ENCODE measurements at regions not wholly inside any gene's neighbourhood (a gene's known extent, or its start where the extent isn't known, plus 50 kb on each side); places are given as distances from the start of the nearest gene placed in this dataset.

GRCh38 chr9:12880406-12881015, 105.7 kb downstream of the LURAP1L start:
- no peak for DNase-seq
- WGBS, 2 donors, result 79 to 81% methylated on average over 3 of the region's 3 CpGs
- Histone ChIP-seq H3K4me1 (no peaks in the 10 kb centered on the region), H3K9me3 (no peaks in the 10 kb centered on the region), H3K27me3 (no peaks in the 10 kb centered on the region), H3K27ac (no peak overlapping the region), H3K36me3 (no peaks in the 10 kb centered on the region), H3K4me3 (replicated peaks in 1 of 3) (no peak overlapping the region)
- intact Hi-C loops (cut with DNase I), result loop anchor here (5.0 kb wide), 1 partner anchor 158 kb away; no protein-coding TSS in a partner anchor
- TF ChIP-seq, protein P1, sequence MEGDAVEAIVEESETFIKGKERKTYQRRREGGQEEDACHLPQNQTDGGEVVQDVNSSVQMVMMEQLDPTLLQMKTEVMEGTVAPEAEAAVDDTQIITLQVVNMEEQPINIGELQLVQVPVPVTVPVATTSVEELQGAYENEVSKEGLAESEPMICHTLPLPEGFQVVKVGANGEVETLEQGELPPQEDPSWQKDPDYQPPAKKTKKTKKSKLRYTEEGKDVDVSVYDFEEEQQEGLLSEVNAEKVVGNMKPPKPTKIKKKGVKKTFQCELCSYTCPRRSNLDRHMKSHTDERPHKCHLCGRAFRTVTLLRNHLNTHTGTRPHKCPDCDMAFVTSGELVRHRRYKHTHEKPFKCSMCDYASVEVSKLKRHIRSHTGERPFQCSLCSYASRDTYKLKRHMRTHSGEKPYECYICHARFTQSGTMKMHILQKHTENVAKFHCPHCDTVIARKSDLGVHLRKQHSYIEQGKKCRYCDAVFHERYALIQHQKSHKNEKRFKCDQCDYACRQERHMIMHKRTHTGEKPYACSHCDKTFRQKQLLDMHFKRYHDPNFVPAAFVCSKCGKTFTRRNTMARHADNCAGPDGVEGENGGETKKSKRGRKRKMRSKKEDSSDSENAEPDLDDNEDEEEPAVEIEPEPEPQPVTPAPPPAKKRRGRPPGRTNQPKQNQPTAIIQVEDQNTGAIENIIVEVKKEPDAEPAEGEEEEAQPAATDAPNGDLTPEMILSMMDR (IDR thresholded peaks at IDR 0.05), result no peak
- no peak for TF ChIP-seq POLR2A (IDR thresholded peaks at IDR 0.05)

GRCh38 chr9:12882430-12882829, 107.6 kb downstream of the LURAP1L start:
- intact Hi-C loops (cut with DNase I), result loop anchor here (5.0 kb wide), 1 partner anchor 160 kb away; no protein-coding TSS in a partner anchor
- Histone ChIP-seq H3K27me3 (no peaks in the 10 kb centered on the region), H3K4me3 (replicated peaks in 1 of 3) (no peak overlapping the region), H3K27ac (peak overlapping the region in 1 of 3 donors; percentile 24), H3K9me3 (no peaks in the 10 kb centered on the region), H3K4me1 (no peaks in the 10 kb centered on the region), H3K36me3 (no peaks in the 10 kb centered on the region)
- TF ChIP-seq, protein P1 (IDR thresholded peaks at IDR 0.05), result no peak
- no peak for TF ChIP-seq POLR2A (IDR thresholded peaks at IDR 0.05)
- 40 to 57% methylated on average over 2 of the region's 2 CpGs for WGBS, 2 donors
- no peak for DNase-seq

DNA sequence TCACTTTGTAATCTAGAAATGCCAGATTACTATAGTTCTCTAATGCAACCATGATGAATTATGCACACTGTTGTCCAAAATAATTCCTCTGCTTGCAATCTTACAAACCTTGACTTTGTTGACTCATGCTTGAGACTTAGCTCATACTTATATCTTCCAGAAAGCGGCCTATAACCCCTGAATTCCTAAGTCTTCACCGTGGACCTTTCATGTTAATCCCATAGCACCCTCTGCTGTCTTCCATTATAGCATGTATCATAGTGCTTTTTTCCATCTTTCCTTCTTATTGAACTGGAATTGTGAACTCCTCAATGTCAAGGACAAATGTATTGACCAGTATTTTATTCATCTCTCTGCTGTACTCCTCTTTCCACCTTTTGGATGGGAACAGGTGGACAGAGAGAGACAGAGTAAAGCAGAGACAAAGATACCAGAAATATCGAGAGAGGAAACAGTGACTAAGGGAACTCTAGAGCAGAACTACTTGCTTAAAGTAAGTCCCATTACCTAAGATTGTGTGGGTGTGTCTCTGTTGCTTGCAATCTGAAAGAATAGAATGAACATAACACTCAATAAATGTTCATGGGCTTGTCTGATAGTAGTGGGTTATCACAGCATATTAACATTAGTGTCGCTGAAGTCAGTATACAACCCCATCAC, 110.0 kb downstream of the LURAP1L start:
- no peaks in the 10 kb centered on the region for H3K27me3 ChIP-seq
- H3K4me1 ChIP-seq, result no peaks in the 10 kb centered on the region
- no peaks in the 10 kb centered on the region for H3K9me3 ChIP-seq
- H3K36me3 ChIP-seq, result no peaks in the 10 kb centered on the region
- 73 to 75% methylated on average over 4 of the region's 4 CpGs for WGBS, 2 donors
- intact Hi-C loops (cut with DNase I), result loop anchor here (5.0 kb wide), 1 partner anchor 163 kb away; no protein-coding TSS in a partner anchor
- H3K27ac ChIP-seq, result no peak overlapping the region
- no peak for DNase-seq
- no peak overlapping the region for H3K4me3 ChIP-seq (replicated peaks in 1 of 3)
- TF ChIP-seq, protein P1 (IDR thresholded peaks at IDR 0.05), result peak in 3 of 6 experiments; percentile 17 to 33 (median 32)
- TF ChIP-seq POLR2A (IDR thresholded peaks at IDR 0.05), result no peak

GRCh38 chr9:12889402-12890106, 114.7 kb downstream of the LURAP1L start:
- 84 to 85% methylated on average over 2 of the region's 2 CpGs for WGBS, 2 donors
- intact Hi-C loops (cut with DNase I), result no loop called here
- Histone ChIP-seq H3K4me3 (replicated peaks in 1 of 3) (no peak overlapping the region), H3K27ac (no peak overlapping the region), H3K9me3 (no peaks in the 10 kb centered on the region), H3K36me3 (no peaks in the 10 kb centered on the region), H3K4me1 (no peaks in the 10 kb centered on the region), H3K27me3 (no peaks in the 10 kb centered on the region)
- no peak for TF ChIP-seq POLR2A (IDR thresholded peaks at IDR 0.05)
- TF ChIP-seq, protein P1 (IDR thresholded peaks at IDR 0.05), result no peak
- no peak for DNase-seq

DNA sequence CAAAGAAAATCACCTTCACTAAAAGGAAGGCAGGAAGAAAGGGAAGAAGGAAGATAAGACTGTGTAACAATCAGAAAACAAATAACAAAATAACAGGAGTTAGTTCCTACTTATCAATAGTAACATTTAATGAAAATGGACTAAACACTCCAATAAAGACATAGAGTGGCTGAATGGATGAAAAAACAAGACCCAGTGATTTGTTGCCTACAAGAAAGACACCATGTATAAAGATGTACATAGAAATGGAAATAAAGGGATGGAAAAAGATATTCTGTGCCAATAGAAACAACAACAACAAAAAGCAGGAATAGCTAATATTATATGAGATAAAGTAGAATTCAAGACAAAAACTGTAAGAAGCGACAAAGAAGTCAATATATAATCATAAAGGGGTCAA, 116.8 kb downstream of the LURAP1L start:
- Histone ChIP-seq H3K27me3 (no peaks in the 10 kb centered on the region), H3K4me3 (replicated peaks in 1 of 3) (no peak overlapping the region), H3K4me1 (no peaks in the 10 kb centered on the region), H3K36me3 (no peaks in the 10 kb centered on the region), H3K9me3 (no peaks in the 10 kb centered on the region), H3K27ac (no peak overlapping the region)
- 95% methylated on average over 1 of the region's 1 CpG for WGBS, 2 donors
- TF ChIP-seq POLR2A (IDR thresholded peaks at IDR 0.05), result no peak
- TF ChIP-seq, protein P1 (IDR thresholded peaks at IDR 0.05), result no peak
- intact Hi-C loops (cut with DNase I), result no loop called here
- DNase-seq, result no peak

All from thyroid gland (tissue), 4 donors.